ENCODE measurements at regions not wholly inside any gene's neighbourhood (a gene's known extent, or its start where the extent isn't known, plus 50 kb on each side); places are given as distances from the start of the nearest gene placed in this dataset.
"Not testable (repeated sequence)": the region's sequence is repeated elsewhere in the genome, so short reads cannot be mapped to it uniquely, and the experiment has no call there.

DNA sequence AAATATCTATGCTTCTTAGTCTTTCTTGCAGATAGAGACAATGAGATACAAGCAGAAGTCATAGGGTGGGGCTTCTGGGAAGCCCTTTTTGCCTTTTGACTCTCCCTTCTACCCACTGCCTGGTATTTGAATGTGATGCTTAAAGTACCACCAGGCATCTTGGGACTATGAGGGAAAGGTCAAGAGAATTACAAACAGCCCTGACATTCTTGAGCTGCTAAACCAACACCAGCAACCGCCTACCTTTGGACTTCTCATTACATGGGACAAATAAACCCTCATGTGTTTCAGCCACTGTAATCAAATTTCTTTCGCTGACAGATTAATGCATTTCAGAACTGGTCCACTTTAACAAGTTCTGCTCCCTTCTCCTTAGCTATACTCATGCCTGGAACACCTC is 112.8 kb downstream of the LUZP4 start:
- DNase-seq (ENCODE audit: low read depth): no peak

DNA sequence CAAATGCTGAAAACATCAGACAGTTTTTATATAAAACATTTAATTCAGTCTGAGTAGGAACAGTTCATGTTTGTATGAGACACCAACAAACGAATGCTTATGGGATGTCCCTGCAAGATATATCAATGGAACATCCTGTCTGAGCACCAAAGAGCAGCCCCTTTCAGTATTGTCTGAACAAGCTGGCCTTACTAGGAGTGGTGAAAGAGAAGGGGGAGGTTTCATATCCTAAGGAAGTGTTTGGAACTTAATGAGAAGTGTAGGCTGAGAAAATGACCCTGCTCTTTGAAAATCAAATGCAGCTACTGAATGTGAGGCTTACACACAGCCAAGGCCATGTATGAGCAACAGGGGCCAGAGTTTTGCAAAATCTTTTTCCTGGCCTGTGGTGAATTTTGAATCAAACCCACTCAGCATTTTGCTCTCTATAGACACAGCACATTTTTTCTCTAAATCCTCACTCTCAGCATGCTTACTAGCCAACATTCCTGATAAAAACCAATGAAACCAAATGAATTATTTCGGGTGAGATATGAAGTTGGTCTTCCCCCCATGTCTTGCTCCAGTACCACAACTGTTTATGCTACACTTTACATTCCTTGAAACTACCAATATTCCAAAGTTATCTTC is 119.4 kb downstream of the LUZP4 start:
- DNase-seq (ENCODE audit: low read depth): no peak

DNA sequence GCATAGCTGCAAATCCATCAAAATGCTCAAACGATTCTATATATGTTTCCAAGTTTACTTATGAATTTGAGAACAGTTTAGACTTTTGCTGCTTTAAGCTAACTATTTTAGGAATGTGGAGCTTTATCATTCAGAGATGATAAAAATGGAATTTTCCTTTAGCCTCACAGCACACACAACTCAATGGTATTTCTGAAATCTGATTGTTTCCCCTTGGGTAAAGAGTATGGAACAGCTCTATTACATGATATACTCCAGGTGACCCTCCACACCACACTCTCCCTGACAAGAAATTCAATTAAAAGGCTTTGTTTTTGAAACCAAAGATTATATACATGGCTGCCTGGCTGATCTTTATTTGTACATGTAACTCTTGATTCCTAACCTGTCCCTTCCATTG is 120.0 kb downstream of the LUZP4 start:
- DNase-seq (ENCODE audit: low read depth): no peak

DNA sequence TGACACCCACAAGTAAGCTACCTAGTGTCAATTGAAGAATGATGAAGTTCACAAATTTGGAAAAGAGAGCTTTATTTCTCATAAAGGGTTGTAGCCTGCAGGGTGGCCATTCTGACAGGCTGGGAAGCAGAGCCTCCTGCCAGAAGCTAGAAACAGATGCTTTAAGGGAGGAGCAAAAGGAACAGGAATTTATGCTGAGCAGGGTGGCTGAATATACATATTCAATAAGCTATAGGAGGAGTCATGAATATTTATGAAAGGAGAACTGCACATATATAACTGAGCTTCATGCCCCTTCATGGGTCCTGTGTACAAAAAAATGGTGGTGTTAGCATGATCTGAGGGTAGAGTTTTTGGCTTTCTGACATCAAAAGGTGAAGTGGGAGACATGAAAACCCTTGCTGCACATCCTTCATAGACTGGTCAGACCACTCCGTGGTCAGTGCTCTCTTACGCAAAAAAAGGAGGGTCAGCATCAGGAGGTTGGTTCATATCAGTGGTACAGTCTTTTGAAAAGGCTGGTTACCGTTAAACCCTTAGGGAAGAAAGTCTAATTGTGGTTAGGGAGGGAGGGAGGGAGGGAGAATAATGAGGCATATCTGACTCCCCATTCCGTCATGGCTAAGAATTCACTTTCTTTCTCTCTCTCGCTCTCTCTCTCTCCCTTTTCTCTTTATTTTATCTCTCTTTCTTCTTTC is 121.4 kb downstream of the LUZP4 start:
- DNase-seq (ENCODE audit: low read depth): no peak

DNA sequence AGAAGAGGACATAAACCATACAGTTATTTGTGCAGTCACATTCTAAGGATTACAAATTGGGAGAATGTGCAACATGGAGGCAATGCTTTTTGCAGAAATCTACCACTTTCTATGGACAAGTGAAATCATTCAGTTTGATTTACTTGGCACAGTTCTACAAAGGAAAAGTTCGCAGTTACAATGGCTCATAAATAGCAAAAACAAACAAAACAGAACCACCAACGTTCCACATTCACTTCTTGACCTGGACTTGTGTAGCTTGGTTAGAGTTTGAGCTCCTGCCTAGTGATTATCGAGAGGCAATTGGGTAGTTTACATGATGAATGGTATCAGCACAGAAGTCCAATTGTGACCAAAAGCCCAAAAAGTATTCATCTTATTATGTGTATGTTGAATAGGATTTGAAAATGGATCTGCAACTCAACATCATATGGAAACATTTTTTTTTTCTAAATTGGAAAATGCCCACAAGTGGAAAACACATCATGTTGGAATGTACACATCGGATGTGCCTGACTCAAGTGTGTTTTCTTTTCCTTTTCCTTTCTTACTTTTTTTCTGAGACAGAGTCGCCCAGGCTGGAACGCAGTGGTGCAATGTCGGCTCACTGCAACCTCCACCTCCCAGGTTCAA is 123.8 kb downstream of the LUZP4 start:
- peak; percentile 53 for DNase-seq (ENCODE audit: low read depth)

DNA sequence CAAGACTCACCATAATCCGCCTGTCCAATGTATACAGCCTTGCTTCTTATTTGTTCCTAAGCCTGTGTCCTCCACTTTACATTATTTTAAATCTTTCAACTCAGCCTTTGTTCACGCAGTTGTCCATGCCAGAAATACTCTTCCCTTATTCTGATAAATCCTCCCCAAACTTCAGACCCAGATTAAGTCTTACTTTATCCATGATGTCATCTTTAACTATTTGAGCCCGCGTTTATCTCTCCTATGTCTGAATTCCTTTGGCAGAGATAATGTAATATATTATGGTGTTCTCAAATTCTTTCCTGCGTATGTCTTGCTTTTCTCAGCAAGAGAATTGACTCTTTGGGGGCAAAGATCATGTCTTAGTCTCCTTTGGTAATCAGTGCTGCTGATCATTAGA is 129.6 kb downstream of the LUZP4 start:
- DNase-seq (ENCODE audit: low read depth): no peak

DNA sequence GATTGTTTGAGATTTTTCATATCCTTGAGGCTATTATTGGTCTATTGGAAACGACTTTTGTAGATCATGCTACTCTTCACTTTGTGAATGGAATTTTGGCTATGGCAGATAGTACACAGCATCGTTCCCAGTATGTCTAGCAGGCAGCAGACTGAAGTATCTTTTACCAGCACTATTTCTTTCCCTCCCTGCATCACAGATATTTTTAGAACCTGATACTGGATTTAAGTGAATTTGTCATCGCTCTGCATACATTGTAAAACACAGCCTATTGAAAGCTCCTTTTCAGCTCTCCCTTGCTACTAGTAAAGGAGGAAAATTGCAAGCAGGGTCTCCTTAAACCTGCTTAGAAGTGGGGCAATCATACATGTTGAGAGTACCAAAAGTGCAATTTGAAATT is 133.6 kb downstream of the LUZP4 start:
- DNase-seq (ENCODE audit: low read depth): no peak

DNA sequence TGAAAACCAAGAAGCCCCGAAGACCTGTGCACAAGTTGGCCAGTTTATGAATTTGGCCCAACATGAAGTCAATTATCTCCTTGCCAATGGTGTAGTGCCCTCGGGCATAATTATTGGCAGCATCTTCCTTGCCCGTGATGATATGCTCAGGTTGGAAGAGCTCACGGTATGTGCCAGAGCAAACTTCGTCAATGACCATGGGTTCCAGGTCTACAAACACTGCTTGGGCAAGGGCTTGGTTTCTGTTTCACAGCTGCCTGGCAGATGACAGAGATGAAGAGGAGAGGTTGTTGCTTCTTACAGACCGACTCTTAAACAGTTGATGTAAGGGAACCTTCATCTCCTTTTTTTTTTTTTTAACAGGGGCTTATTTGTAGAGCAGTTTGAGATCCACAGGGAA is 135.6 kb upstream of the PLS3 start:
- DNase-seq (ENCODE audit: low read depth): no peak

DNA sequence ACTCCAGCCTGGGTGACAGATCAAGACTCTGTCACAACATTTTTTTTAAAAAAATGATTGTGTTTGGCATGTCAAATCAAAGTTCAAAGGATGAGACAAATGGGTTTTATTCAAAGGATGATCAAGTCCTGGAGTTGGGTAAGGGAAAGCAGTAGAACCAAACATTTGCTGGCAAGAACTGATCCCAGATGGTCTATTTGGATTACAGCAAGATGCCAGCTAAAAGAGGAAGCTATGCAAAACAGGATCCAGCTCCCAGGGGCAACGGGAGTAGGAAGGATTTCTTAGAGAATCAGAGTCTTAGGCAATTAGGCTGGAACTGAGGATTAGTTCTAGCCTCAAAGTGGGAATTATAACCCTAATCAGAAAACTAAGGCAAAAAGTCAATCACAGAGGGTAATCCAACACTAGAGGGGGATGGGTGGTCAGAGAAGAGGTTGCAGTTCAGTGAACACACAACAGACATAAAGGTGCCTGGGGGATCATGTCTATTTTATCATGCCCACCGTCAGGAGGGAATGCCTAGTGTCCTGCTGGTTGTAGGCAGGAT is 133.0 kb upstream of the PLS3 start:
- no peak for DNase-seq (ENCODE audit: low read depth)

DNA sequence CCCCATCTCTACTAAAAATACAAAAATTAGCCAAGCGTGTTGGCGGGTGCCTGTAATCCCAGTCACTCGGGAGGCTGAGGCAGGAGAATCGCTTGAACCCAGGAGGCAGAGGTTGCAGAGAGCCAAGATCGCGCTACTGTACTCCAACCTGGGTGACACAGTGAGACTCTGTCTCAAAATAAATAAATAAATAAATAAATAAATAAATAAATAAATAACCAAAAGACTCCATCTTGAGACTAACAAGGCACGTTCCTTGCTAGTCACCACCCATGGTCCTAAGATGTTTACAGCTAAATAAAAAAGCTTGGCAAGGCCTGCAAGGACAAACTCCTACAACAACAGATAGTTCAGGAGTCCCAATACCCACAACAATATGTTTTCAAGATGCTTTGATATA is 126.1 kb upstream of the PLS3 start:
- DNase-seq (ENCODE audit: low read depth): not testable (repeated sequence)

DNA sequence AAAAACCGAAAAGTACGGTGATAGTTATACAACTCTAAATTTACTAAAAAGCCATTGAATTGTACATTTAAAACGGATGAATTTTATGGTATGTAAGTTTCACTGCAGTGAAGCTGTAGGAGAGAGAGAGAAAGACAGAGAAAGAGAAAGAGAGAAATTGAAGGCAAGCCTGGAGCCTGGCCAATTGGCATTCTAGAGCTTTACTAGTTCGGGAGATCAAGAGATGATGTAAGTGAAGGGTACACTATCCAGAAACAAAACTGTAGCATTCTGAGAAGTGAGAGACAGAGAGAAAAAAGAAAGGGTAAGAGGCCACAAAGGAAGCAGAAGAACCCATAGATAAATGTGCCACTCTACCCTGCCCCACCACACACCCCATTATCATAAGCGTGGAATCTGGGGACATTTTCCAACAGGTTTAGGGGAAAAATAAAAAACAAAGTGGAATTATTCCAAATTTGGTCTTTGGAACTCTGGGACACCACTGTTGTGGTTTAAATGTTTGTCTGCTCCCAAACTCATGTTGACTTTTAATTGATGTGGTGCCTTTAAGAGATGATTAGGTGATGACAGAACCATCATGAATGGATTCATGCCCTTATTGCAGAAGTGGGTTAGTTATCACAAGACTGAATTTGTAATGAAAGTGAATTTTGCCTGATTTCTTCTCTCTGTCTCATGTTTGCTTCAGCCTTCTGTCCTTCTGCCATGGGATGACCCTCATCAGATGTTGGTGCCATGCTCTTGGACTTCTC is 123.0 kb upstream of the PLS3 start:
- DNase-seq (ENCODE audit: low read depth): no peak

DNA sequence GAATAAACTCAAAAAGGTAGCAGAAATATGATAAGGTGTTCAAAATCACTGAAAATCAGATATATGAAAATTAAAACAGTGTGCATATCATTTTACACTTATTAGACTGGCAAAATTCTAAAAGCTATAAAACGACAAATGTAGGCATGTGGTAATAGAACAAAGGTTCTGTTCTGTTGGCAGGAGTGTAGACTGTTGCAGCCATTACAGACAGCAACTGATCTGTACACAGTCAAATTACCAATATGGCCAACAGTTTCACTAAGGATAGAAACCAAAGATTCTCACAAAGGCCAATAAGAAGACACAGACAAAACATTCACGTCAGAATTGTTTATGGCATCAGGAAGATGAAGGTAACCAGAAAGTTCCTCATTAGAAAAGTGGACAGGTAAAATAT is 112.8 kb upstream of the PLS3 start:
- DNase-seq (ENCODE audit: low read depth): no peak

DNA sequence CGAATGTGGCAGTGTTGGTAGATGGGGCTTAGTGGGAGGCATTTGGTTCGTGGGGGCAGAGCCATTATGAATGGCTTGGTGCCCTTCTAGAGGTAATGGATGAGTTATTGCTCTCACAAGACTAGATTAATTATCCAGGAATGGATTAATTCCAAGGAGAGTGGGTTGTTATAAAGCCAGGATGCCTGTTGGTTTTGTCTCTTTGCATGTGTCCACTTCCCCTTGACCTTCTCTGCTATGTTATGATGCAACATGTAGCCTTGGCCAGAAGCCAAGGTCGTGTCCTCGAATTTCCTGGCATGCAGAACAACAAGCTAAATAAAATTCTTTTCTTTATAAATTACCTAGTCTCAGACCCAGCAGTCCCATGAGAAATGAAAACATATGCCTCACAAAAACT is 111.2 kb upstream of the PLS3 start:
- no peak for DNase-seq (ENCODE audit: low read depth)

DNA sequence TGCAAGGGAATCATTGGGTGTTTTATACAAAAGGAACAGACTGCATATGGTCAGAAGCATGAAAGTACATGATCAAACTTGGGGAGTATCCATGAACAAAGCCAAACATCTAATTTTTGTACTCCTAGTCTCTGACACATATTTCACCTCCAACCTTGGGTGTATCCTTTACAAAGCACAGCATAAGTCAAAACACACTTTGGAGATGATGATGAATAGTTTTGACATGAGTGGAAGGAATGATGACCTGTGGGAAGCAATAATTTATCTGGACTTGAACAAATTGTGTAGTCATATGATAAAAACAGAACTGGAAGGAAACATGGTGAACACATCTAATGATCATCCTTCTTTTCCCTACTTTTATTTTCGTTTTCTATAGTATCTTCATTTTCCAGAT is 108.7 kb upstream of the PLS3 start:
- no peak for DNase-seq (ENCODE audit: low read depth)

DNA sequence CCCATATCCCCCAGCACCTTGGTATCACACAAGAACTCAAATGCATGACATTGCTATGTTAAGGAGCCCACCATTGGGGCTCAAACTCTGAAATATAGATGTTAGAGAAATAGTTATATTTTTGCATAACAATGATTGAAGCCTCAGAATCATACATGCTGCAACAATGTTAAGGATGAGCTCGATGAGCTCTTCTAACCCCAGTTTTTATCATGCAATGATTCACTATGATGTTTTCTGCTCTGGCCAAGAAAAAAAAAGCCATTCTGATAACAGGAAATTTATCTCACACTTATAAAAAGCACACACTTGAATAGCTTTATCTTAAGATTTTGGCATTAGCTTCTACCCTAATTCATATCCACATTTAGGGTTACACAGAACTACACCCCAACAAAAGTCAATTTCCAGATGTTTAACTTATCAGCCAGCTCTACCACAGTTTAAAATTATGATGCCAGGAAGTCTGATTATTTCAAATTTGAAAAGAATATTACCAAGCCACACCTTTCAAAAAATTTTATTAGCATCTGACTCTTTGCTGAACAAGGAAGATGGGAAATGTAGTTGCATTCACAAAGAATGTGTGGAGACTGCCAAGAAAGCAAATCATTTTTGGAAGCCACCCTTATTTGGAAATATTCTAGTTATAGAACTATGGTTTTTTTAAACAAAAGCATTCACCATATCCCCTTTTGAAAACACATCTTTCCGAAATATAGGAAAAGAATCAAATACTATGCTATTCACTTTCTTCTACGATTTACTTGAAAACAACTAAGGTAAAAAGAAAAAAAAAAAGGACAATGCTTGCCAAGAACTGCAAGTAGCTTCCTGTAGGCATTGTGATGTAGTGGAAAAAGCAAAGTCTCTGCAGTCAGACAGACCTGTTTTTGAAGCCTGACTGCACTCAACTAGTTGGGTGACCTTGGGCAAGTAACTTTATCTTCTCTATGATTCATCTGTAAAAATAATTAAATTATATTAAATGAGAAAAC is 100.8 kb upstream of the PLS3 start:
- DNase-seq (ENCODE audit: low read depth): no peak

DNA sequence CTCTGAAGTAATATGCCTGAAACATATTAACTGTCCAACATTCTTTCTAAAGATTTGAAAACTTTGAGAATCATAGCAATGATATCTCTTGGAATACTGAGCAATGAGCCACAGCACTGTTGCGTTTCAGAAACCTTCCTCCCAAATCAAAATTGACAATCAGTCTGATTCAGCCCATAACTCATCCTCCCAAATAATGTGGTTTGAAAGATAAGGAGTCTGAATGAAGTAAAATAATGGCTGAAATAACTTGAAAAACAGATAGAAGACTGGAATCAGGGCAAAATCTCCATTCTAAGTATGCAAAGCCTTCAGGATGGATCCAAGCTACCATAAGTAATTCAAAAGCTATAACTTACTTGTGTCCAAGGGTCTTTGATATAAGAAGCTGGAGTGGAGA is 98.6 kb upstream of the PLS3 start:
- DNase-seq (ENCODE audit: low read depth): no peak

DNA sequence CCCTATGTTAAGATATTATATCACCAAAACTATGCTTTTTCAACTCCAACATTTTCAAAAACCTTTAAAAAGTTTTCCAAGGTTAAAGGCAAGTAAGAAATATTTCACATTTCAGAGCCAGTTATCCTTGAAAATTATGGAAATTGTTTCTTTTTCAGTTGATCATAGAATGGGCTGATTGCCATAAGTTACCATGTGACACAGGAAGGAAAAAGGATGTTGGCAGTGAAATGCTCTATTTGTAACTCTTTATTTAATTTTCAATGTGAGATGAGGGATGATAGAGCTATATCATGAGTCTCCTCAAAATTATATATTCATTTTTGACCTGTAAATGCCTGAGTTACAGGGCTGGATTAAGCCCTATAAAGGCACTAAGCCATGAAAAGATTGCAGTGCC is 93.0 kb upstream of the PLS3 start:
- no peak for DNase-seq (ENCODE audit: low read depth)

DNA sequence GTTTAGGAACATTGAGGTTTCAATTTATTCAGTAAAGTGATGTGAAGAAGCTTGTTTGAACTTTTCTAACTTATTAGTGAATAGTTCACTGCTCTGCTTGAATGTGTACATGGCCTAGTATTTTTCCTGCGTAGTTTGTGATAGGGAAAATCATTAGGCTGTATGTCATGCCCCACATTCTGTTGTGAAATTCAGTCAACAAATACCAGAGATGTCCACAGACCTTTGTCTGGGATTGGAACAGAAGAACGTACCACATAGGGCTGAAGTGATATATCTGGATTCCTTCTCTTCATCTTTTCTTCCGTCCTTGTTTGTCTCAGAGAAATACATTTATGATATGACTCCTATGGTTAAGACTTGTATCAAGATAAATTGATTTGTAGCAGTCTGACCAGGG is 88.8 kb upstream of the PLS3 start:
- no peak for DNase-seq (ENCODE audit: low read depth)

DNA sequence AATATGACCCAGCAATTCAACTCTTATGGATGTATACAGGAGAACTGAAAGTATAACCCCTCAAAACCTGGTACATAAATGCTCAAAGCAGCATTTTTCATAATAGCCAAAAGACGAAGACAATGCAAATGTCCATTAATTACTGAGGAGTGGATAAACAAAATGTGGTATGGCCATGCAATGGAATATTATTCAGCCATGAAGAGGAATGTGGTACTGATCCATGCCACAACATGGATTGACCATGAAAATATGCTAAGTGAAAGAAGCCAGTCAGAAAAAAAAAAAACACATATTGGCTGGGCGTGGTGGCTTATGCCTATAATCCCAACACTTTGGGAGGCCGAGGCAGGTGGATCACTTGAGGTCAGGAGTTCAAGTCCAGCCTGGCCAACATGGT is 74.5 kb upstream of the PLS3 start:
- no peak for DNase-seq (ENCODE audit: low read depth)

DNA sequence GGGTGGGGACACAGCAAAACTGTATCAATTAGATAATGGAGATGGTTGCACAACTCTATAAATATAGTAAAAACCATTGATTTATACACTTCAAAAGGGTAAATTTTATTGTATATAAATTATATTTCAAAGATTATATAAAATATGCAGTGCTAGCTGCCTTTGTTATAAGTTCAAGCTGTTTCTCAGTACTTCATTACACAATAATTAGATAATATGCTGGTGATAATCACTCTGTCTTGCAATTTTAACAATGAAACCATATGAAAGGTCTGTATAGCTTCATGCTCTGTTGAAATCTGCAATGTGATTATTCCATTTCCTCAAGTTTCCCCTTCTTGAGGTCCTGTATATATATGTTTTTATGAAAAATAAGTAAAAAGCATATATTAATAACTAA is 73.4 kb upstream of the PLS3 start:
- DNase-seq (ENCODE audit: low read depth): no peak

DNA sequence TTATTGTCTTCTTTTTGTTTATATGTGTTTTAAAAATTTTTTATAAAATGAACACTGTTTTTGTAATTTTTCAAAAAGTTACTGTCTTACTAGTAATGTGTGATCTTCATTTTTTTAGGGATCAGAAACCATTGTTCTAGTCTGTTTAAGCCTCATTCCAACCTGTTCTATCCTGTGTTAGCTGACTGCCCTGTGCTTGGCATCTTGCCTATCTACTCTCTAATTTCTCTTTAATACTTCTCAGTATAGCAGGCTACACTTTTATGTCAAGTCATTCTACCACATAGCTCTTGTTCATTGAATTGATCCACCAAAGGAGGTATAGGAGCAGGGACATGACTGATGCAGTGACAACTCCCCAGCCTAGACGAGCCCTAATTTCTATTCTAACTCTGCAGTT is 70.2 kb upstream of the PLS3 start:
- no peak for DNase-seq (ENCODE audit: low read depth)
